NCI-H2081 treated with DMSO at 0.1 percent for 48 hours (cell line): ENCODE measurements at regions not wholly inside any gene's neighbourhood (a gene's known extent, or its start where the extent isn't known, plus 50 kb on each side); places are given as distances from the start of the nearest gene placed in this dataset.
"Not testable (repeated sequence)": the region's sequence is repeated elsewhere in the genome, so short reads cannot be mapped to it uniquely, and the experiment has no call there.

ENCODE experiments used
- DNase-seq: peaks from one replicate; lab custom pipeline; 2025; lab: John Stamatoyannopoulos, UW

DNA sequence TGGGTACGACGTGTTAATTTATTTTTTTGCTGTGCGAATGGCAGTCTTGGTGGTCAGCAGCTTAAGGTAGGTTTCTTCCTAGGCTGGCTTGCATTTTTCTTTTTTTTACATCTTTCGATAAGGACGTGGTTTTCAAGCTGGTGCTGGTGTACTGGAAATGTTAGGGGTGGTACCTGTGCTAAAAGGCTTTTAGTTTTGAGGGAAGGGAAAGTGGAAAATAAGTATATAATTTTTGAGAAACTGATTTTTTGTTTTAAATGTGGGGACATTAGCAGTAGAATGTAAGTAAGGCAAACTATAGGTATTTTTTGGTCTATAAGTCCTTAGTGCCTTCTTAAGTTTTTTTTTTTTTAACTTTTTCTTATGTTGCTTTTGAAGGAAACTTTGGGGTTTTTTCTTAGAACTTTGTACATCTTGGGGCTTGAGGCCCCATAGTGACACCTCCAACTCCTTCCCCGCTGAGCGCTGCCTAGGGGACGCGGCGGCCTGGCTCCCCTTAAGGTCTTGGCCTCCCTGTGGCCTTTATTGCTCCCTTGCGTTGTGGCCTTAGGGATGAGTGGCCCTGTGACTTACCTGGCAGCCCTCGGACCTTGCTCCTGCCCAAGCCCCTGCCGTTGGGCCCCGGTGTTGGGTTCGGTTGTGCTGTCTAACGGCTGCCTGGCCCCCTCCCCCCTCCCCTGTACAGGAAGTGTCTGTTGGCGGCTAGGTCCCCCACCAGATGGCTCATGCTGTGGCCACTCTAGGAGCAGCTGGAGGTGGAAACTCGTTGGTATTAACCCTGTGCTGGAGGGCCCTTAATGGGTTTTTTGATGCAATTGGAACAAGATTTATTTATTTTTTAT lies 88.0 kb upstream of the RPRML start:
- peak; percentile 75 for DNase-seq

DNA sequence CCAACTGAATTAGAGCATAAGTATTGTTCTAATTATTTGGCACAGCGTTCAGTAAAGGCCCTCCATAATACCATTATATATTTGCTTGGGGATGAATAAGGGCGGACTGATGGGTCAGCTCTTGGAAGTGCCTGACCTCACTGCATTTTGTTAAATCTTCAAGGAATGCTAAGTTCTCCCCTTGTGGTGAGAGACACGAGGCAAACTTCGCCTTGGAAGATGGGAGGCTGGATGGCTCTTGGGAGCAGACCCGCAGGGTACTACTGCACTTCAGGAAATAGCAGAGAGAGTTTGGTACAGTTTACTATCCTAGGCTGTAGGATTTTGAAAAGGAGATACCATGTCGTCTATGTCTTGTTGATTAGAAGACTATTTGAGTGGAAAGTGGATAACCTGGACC lies 87.0 kb upstream of the RPRML start:
- DNase-seq: no peak

DNA sequence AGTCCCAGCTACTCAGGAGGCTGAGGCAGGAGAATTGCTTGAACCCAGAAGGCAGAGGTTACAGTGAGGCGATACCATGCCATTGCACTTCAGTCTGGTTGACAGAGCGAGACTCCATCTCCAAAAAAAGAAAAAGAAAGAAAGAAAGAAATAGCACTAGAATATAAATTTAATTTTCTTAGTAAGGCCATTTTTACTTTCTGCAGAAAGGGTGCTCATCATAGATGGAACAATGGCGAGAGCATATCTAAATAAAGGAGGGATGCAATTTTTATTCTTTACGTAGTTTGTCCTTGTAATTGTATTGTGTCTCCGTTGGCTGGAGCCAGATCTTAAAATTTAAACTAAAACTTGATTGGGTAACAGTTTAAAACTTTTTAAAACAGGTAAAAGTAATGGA lies 85.6 kb upstream of the RPRML start:
- DNase-seq: no peak

DNA sequence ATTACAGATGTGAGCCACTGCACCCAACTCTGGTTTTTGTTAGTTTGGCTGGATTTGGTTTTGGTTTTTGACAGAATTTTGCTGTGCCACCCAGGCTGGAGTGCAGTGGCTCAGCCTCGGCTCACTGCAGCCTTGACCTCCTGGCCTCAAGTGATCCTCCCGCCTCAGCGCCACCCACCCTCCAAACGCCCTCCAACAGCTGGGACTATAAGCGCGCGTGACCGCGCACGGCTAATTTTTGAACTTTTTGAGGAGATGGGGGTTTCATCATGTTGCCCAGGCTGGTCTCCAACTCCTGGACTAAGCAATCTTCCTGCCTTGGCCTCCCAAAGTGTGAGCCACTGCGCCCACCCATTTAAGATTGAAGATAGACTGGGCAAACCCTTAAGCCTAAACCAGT lies 84.4 kb upstream of the RPRML start:
- DNase-seq: no peak

DNA sequence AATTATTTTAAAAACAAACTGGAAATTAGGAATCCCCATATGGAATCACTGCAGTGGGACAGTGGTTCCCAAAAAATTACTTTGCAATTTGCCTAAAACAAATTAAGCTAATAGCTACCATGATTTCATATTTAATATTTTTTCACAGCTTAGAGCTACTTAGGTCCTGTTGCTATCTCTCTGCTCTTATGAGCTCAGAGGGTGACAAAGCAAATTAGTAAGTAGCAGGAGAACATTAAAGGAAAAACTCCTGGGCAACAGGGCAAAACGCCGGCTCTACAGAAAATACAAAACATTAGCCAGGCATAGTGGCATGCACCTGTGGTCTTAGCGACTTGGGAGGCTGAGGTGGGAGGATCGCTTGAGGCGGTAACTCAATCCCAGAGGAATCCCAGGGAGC lies 83.8 kb upstream of the RPRML start:
- DNase-seq: not testable (repeated sequence)

DNA sequence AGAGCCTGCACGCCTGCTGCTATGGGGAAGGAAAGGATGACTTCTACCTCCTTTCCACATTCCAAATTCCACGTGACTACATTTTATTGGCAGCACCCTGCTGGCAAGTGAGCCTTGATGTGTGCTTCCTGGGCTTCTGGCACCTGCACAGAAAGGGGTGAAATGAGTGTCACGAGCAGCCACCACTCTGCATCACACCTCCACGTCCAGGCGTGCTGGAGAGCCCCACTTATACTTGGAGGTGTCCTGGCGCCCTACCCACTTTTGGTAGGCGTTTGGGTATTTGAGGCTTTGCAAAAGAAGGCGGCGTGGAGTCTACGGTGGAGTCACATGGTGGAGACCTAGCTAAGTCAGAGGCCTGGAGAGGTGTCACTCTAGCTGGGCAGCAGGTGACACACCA lies 81.0 kb upstream of the RPRML start:
- DNase-seq: not testable (repeated sequence)

DNA sequence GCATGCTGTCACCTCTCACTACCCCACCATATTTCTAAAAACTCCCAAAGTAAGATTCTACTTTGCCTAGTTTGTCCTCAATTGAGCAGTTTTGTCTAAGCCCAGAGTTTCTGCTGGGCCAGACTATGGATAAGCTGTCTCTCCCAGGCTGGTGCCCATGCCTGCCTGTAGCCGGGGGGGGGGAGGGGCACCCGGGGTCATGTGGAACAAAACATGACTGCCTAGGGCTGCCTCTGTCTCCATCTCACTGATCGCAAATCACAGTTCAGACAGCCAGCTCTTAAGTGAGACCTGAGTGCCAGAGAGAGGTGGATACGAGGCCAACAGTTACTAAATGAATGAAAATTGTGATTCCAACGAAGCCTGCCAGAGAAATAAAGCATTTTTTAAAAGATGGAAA lies 78.8 kb upstream of the RPRML start:
- no peak for DNase-seq

DNA sequence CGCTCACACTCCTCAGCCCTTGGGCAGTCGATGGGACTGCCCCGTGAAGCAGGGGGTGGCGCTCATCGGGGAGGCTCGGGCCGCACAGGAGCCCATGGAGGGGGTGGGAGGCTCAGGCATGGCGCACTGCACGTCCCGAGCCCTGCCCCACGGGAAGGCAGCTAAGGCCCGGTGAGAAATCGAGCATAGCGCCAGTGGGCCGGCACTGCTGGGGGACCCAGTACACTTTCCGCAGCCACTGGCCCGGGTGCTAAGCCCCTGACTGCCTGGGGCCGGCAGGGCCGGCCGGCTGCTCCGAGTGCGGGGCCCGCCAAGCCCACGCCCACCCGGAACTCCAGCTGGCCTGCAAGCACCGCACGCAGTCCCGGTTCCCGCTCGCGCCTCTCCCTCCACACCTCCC lies 78.2 kb upstream of the RPRML start:
- DNase-seq: not testable (repeated sequence)

DNA sequence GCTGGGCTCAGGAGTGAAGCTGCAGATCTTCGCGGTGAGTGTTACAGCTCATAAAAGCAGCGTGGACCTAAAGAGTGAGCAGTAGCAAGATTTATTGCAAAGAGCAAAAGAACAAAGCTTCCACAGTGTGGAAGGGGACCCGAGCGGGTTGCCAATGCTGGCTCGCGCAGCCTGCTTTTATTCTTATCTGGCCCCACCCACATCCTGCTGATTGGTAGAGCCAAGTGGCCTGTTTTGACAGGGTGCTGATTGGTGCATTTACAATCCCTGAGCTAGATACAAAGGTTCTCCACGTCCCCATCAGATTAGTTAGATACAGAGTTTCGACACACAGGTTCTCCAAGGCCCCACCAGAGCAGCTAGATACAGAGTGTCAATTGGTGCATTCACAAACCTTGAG lies 77.6 kb upstream of the RPRML start:
- not testable (repeated sequence) for DNase-seq
